ENCODE measurements at regions not wholly inside any gene's neighbourhood (a gene's known extent, or its start where the extent isn't known, plus 50 kb on each side); places are given as distances from the start of the nearest gene placed in this dataset.
A peak's percentile ranks its signal among the peaks of the same experiment; 100 is the strongest.

DNA sequence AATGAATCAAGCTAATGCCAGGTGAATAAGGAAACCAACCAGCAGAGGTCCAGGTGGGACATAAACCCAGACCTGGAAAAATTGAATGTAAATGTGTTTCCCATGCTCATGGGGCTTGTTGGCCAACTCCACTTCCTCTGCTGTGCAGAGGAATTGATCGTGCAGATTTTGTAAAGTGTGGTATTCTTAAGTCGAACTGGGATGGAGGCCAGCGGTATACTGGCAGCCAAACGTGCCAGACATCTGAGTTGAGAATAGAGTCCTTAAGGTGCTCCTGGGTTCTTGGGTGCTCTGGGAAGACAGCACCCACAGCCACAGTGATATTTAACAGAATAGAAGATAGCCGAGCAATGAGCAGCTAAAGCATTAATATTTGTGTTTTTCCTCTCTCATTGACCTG is 146.5 kb upstream of the LGALSL start:
- no peak for TF ChIP-seq POLR2A (IDR thresholded peaks at IDR 0.05)
- no peak for TF ChIP-seq POLR2AphosphoS5 (IDR thresholded peaks at IDR 0.05)
- TF ChIP-seq, protein P1, sequence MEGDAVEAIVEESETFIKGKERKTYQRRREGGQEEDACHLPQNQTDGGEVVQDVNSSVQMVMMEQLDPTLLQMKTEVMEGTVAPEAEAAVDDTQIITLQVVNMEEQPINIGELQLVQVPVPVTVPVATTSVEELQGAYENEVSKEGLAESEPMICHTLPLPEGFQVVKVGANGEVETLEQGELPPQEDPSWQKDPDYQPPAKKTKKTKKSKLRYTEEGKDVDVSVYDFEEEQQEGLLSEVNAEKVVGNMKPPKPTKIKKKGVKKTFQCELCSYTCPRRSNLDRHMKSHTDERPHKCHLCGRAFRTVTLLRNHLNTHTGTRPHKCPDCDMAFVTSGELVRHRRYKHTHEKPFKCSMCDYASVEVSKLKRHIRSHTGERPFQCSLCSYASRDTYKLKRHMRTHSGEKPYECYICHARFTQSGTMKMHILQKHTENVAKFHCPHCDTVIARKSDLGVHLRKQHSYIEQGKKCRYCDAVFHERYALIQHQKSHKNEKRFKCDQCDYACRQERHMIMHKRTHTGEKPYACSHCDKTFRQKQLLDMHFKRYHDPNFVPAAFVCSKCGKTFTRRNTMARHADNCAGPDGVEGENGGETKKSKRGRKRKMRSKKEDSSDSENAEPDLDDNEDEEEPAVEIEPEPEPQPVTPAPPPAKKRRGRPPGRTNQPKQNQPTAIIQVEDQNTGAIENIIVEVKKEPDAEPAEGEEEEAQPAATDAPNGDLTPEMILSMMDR (IDR thresholded peaks at IDR 0.05), result no peak
- H3K4me1 ChIP-seq, result no peaks in the 10 kb centered on the region
- no peak overlapping the region for H3K4me3 ChIP-seq
- H3K9me3 ChIP-seq, result no peaks in the 10 kb centered on the region
- no peak for DNase-seq (ENCODE audit: low spot score in 2 of 2)
- intact Hi-C loops (cut with DNase I; ENCODE audit: low total_unique reads), result no loop called here
- H3K27ac ChIP-seq, result no peak overlapping the region
- no peaks in the 10 kb centered on the region for H3K27me3 ChIP-seq
- H3K36me3 ChIP-seq, result no peaks in the 10 kb centered on the region

DNA sequence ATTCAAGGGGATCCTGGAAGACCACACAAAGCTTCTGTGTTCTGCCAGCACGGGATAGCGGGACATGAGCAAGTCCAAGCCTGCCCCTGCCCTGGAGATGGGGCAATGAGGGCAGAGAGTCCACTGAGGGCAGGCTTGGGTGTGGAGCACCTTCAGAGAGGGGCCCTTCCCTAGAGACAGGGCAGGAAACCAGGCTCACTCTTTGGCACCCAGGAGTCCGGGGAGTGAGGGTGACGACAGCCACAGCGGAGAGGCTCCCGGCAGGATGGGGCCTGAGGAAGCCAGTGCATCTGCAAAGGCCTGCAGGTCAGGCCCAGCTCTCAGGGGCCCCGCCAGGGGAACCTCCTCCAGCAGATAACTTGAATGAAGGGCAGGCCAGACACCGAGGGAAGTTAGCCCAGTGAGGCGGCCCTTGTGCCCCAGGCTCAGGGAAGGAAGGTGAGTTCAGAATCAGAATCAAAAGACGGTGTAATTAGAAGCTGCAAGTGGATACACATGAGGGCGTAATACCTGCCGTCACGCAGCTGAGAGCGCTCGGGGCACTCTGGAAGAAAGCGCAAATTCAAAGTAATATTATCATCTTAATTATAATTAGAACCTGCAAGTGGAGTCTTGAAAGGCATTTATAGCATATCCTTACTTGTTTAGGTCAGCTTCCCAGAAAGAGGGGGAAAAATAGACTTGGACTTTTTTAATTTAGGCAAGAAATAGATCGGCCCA is 142.6 kb upstream of the LGALSL start:
- Histone ChIP-seq H3K9me3 (no peaks in the 10 kb centered on the region), H3K27ac (peak overlapping the region; percentile 85 to 93), H3K4me1 (no peaks in the 10 kb centered on the region), H3K27me3 (no peaks in the 10 kb centered on the region), H3K36me3 (no peaks in the 10 kb centered on the region), H3K4me3 (peak overlapping the region in 1 of 3 donors; percentile 19)
- DNase-seq (ENCODE audit: low spot score in 2 of 2), result peak in 1 of 2 donors; percentile 85
- intact Hi-C loops (cut with DNase I; ENCODE audit: low total_unique reads), result no loop called here
- peak in 1 of 3 donors; percentile 3 for TF ChIP-seq POLR2AphosphoS5 (IDR thresholded peaks at IDR 0.05)
- no peak for TF ChIP-seq POLR2A (IDR thresholded peaks at IDR 0.05)
- TF ChIP-seq, protein P1 (IDR thresholded peaks at IDR 0.05), result no peak

DNA sequence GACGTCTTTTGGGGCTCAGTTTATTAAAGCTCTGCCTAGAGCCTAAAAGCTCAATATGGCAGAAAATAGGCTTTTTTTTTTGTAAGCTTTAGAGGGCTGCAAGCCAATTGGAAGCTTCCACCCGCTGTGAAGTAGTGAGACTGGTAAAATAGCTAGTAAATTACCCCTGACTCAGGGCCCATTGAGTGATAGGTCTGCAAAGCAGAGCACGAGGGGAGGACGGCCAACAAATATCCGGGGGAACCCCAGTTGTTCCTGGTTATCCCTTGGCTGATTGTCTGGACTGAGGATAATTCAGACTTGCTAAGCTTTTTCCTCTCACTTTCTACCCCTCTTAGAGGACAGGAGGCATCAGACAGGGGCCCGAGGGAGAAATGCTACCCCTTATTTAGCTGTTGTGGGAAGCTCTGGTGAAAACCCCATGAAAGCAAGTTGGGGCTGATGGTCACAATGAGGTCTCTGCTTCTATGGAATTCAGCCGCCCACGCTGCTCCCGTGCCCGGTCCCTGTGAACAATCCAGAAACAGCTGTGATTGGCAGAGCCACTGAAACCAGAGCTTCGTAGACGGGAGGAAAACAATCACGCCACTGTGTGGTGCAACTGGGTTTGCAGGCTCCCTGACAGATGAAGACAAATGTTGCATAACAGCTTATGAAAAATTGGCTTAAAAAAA is 141.9 kb upstream of the LGALSL start:
- Histone ChIP-seq H3K36me3 (no peaks in the 10 kb centered on the region), H3K4me1 (no peaks in the 10 kb centered on the region), H3K4me3 (peak overlapping the region in 2 of 3 donors; percentile 11 to 55), H3K9me3 (no peaks in the 10 kb centered on the region), H3K27ac (peak overlapping the region; percentile 85 to 93), H3K27me3 (no peaks in the 10 kb centered on the region)
- DNase-seq (ENCODE audit: low spot score in 2 of 2), result peak; percentile 81 to 95
- TF ChIP-seq, protein P1 (IDR thresholded peaks at IDR 0.05), result peak; percentile 54 to 80 (median 69)
- TF ChIP-seq POLR2AphosphoS5 (IDR thresholded peaks at IDR 0.05) (peak; percentile 66 to 71 (median 66)), POLR2A (IDR thresholded peaks at IDR 0.05) (no peak)
- intact Hi-C loops (cut with DNase I; ENCODE audit: low total_unique reads), result no loop called here

DNA sequence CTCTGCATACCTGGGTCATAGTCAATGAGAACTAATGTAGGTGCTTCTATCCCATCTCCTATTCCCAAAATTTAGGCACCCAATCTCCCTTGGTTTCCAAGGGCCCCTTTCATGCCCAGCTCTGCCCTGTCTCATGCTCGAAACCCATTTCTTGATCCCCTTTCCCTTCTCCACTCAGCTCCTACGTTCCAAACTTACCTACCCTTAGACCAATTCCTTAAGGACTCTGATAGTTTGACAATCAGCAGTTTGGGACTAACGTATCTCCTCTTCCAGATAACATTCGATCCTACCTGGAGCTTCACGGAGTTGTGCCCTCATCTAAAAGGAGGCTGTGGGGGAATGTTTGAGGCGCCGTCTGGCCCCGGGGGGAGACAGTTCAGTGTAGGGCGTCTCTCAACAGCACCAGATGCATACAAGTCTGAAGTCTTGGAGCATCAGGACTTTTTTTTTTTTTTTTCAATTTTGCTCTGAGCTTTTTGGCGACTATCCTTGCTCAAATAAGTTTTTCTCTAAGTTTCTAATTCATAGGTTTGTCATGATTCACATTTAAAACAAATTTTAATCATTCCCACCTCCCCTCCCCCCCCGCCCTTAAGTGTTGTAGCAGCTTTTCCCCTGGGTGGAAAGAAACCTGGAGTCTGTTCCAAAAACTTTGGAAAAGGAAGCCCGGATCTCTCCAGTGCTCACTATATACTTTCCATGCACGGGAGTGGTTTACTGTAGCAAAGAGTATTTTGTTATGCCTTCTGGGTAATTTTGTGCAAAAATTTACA is 141.2 kb upstream of the LGALSL start:
- no peak for DNase-seq (ENCODE audit: low spot score in 2 of 2)
- Histone ChIP-seq H3K36me3 (no peaks in the 10 kb centered on the region), H3K9me3 (no peaks in the 10 kb centered on the region), H3K27ac (peak overlapping the region; percentile 85 to 93), H3K4me3 (peak overlapping the region in 1 of 3 donors; percentile 11), H3K4me1 (no peaks in the 10 kb centered on the region), H3K27me3 (no peaks in the 10 kb centered on the region)
- intact Hi-C loops (cut with DNase I; ENCODE audit: low total_unique reads), result no loop called here
- TF ChIP-seq POLR2AphosphoS5 (IDR thresholded peaks at IDR 0.05) (no peak), POLR2A (IDR thresholded peaks at IDR 0.05) (no peak)
- TF ChIP-seq, protein P1 (IDR thresholded peaks at IDR 0.05), result no peak

All from breast epithelium (tissue), 4 donors.